ENCODE measurements at regions not wholly inside any gene's neighbourhood (a gene's known extent, or its start where the extent isn't known, plus 50 kb on each side); places are given as distances from the start of the nearest gene placed in this dataset.

- TF ChIP-seq CTCF (IDR thresholded peaks at IDR 0.05), result no peak
- no peak for TF ChIP-seq POLR2A (IDR thresholded peaks at IDR 0.05)
- no peak for TF ChIP-seq POLR2AphosphoS5 (IDR thresholded peaks at IDR 0.05)
Measured at GRCh38 chr16:60744198-60744597, 1292.0 kb downstream of the CDH8 start.
